Type B pancreatic cell (in vitro differentiated cells): ENCODE measurements at regions not wholly inside any gene's neighbourhood (a gene's known extent, or its start where the extent isn't known, plus 50 kb on each side); places are given as distances from the start of the nearest gene placed in this dataset.

ENCODE experiments used
- DNase-seq: peaks from one replicate; pipeline ENCODE4 v3.0.0; 2021; ENCODE audit warnings: mixed read lengths; ENCODE audit not compliant: unreplicated experiment; ENCODE audit errors: extremely low spot score
- H3K27ac Mint-ChIP-seq: 2 replicates; pipeline ENCODE4 v1.8.0; 2021; ENCODE audit warnings: mild to moderate bottlenecking, mixed read lengths
- H3K27me3 Mint-ChIP-seq: 2 replicates; pipeline ENCODE4 v1.8.0; 2021; ENCODE audit warnings: mixed read lengths
- H3K36me3 Mint-ChIP-seq: 2 replicates; pipeline ENCODE4 v1.8.0; 2021; ENCODE audit warnings: mixed read lengths
- H3K4me1 Mint-ChIP-seq: one replicate; pipeline ENCODE4 v1.8.0; 2021; ENCODE audit warnings: mixed read lengths; ENCODE audit not compliant: unreplicated experiment
- H3K4me3 Mint-ChIP-seq: 2 replicates; pipeline ENCODE4 v1.8.0; 2021; ENCODE audit warnings: mild to moderate bottlenecking, mixed read lengths
- H3K9me3 Mint-ChIP-seq: 2 replicates; pipeline ENCODE4 v1.8.0; 2021; ENCODE audit warnings: mixed read lengths
- CTCF ChIP-seq: fragments of 200-600 bp; sonication (generic); conservative IDR thresholded peaks from 2 replicates; pipeline ENCODE4 v1.5.0; 2021; ENCODE audit warnings: antibody characterized with exemption, mild to moderate bottlenecking

GRCh38 chr4:161186750-161187149 is 977.0 kb downstream of the FSTL5 start:
- Mint-ChIP-seq H3K36me3 (no peaks in the 10 kb centered on the region), H3K27me3 (no peaks in the 10 kb centered on the region), H3K4me3 (no peak overlapping the region), H3K9me3 (no peaks in the 10 kb centered on the region), H3K4me1 (no peaks in the 10 kb centered on the region), H3K27ac (no peak overlapping the region)
- DNase-seq: no peak
- no peak for TF ChIP-seq CTCF

DNA sequence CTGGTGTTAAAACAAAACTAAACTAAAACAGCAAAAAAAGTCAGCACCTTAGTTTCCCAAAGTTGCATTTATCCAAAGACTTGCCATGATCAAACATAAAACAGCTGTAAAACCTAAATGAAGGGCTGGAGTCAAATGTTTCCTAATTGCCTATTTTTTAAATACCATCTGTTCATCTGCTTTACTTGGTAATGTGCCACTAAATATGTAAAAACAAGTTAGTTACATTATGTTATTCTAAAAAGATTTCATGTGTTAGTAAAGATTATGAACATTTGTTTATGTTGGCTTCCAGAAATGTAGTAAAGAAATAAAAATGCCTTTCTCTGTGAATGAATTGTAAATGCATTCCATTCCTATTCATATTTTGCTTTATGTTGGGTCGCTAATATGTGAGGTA is 977.8 kb downstream of the FSTL5 start:
- Mint-ChIP-seq H3K9me3 (no peaks in the 10 kb centered on the region), H3K4me1 (no peaks in the 10 kb centered on the region), H3K27ac (no peak overlapping the region), H3K36me3 (no peaks in the 10 kb centered on the region), H3K27me3 (no peaks in the 10 kb centered on the region), H3K4me3 (no peak overlapping the region)
- DNase-seq: no peak
- TF ChIP-seq CTCF: no peak

GRCh38 chr4:161183729-161184128 is 980.1 kb downstream of the FSTL5 start:
- Mint-ChIP-seq H3K4me1 (no peaks in the 10 kb centered on the region), H3K36me3 (no peaks in the 10 kb centered on the region), H3K27me3 (no peaks in the 10 kb centered on the region), H3K27ac (no peak overlapping the region), H3K9me3 (no peaks in the 10 kb centered on the region), H3K4me3 (no peak overlapping the region)
- no peak for TF ChIP-seq CTCF
- no peak for DNase-seq

DNA sequence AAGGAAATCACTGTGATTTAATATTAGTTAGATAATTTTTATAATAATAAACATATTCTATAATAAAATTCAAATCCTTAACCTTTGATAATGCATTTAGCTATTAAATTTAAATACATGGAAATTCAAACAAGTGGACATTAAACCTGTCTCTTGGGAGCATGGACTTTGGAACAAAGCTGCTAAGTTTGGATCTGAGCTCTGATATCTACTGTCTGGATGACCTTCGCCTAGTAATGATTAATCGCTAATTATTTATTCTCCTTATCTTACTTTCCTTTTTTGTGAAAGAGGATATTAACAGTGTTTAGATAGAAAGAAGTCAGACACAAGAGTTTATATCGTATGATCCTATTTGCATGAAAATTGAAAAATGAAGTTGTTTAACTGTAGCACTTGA is 980.9 kb downstream of the FSTL5 start:
- Mint-ChIP-seq H3K9me3 (no peaks in the 10 kb centered on the region), H3K36me3 (no peaks in the 10 kb centered on the region), H3K27me3 (no peaks in the 10 kb centered on the region), H3K4me1 (no peaks in the 10 kb centered on the region), H3K27ac (no peak overlapping the region), H3K4me3 (no peak overlapping the region)
- no peak for DNase-seq
- TF ChIP-seq CTCF: no peak

DNA sequence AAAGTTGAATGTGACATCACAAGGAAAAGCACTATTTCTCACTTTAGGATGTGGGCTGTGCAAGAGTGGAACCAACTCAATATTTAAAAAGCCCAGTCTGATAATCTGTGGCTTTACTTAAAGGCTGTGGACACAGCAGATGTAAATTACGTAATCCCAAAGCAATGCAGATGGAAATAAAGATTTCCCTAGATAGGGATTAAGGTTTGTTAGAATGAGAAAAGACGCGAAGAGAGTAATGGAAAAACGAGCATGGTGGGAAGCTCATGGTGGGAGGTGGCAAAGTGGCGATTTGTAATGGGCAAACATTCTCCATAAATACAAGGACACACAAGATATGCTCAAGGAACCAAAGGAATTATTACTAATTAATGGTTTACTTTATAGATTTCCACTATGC is 985.5 kb downstream of the FSTL5 start:
- Mint-ChIP-seq H3K36me3 (no peaks in the 10 kb centered on the region), H3K9me3 (no peaks in the 10 kb centered on the region), H3K27ac (no peak overlapping the region), H3K4me3 (no peak overlapping the region), H3K27me3 (no peaks in the 10 kb centered on the region), H3K4me1 (no peaks in the 10 kb centered on the region)
- DNase-seq: no peak
- no peak for TF ChIP-seq CTCF

- H3K27me3 Mint-ChIP-seq: no peaks in the 10 kb centered on the region
- no peaks in the 10 kb centered on the region for H3K9me3 Mint-ChIP-seq
- TF ChIP-seq CTCF: no peak
- H3K27ac Mint-ChIP-seq: no peak overlapping the region
- H3K4me1 Mint-ChIP-seq: no peaks in the 10 kb centered on the region
- H3K4me3 Mint-ChIP-seq: no peak overlapping the region
- no peaks in the 10 kb centered on the region for H3K36me3 Mint-ChIP-seq
- no peak for DNase-seq
These were observed 991.3 kb downstream of the FSTL5 start for GRCh38 chr4:161172396-161173026.
